Limb (tissue), 2 donors: ENCODE measurements at regions not wholly inside any gene's neighbourhood (a gene's known extent, or its start where the extent isn't known, plus 50 kb on each side); places are given as distances from the start of the nearest gene placed in this dataset.

Experiments used
- DNase-seq, 2 donors: peaks; one replicate each; pipeline ENCODE4 v3.0.0-alpha.2; 2016; ENCODE audit errors: extremely low spot score in 2 of 2

DNA sequence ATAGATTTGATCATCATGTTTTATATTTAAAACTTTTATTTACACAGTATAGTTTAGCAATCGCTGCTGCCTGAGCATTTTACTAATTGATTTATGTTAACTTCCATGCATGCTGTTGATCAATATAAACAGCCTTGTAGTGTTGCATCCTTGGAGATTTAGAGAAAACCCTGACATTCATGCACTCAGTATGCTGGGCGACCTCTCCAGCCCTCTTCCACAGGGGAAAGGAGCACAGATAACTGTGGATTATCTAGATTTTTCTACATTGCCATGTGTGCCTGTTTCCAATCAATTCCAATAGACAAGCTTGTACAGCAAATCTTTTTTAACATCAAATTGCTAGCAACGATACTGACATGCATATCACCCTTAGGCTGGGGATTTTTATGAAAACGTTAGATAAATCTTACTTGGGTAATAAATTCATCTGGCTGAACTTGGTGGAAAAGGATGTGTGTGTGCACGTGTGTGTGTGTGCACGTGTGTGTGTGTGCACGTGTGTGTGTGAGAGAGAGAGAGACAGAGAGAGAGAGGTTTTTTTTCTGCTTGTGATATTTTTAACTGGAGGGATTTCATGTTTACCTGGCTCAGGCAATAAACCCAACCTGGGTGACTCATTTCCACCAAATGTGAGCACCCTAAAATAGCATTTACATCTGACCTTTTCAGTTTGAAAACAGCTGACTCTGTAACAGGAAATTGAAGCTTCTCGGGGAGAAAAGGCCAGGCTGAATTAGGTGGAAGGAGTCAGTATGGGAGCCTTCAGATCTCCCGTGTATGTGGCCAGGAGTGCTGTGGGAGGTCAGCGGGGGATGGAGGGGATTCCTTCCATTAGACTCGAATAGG lies 339.8 kb downstream of the PRDM2 start:
- no peak for DNase-seq

DNA sequence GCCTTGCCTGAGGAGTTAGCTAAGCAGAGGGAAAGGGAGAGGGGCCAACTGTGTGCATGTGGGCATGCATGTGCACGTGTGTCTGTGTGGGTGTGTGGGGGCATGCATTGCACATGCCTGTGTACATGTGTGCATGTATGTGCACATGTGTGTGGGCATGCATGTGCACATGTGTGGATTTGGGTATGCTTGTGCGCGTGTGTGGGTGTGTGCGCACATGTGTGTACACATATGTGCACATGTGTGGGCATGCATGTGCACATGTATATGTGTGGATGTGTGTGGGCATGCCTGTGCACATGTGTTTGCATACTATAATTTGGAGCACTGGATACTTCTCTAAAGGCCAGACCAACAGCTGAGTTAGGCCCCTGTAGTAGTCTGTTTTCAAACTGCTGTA lies 350.0 kb downstream of the PRDM2 start:
- no peak for DNase-seq

DNA sequence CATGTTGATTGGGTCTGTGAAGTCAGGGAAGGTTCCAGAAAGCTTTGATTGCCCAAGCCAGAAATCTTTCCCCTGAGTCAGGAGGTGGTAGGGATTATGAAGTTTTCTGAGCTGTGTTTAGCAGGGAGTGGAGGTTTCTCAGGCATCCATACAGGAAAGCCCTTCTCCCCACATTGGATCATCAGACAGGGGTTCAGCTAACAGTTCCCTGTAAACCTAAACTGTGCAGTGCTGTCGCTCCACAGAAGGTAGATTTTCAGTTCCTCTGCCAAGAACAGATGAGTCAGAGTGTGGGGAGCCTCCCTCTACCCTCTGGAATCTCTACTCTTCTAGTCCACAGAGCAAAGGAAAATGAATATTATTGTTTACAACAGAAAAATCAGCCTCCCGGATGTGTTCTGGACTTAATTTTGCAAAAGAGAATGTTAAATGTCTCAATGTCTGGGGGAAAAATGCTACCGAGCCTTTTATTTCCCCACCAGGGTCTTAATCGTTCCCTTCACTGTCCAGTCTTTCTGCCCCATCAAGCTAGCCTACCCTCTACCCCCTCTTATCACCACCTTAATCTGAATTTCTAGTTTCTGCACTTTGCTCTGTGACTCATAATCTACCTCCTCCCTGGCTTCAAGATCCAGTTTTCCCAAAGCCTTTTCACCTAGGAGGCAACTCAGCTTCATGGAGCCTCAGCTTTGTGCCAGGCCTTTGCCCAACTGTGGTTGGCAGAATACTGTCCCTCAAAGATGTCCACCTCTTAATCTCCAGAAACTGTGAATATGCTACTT lies 355.6 kb downstream of the PRDM2 start:
- no peak for DNase-seq

DNA sequence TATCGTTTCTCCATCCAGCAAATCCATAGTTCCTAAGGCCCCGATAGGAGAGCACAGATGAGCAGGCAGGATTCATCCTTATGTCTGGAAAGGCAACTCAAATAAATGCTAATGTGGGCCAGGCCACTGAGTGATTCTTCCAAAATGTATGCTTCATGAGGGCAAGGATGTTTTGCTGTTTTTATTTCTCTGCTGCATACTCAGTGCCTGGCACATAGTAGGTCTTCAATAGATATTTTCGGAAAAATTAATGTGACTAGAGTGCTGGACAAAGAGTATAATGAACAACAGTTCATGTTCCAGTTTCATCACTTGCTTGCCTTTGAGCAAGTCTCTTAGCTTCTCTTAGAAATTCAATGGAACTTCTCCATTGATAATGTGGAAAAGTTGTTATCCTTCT lies 357.7 kb downstream of the PRDM2 start:
- no peak for DNase-seq

DNA sequence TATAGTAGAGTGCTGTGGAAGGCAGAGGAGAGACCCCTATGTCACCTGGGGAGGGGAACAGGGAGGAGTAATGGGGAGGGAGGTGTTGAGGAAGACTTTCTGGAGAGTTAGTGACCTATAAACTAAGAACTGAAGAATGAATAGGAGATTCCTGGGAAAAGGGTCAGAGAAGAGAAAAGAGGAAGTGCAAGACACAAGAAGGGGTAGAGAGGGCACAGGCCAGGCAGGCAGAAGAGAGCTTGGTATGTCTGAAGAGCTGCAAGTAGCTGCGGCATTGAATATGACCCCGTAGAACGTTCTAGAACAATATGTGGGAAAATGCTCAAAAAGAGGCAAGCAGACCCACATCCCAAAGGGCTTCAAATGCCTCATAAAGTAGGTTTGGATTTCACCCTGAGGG lies 361.2 kb downstream of the PRDM2 start:
- no peak for DNase-seq

DNA sequence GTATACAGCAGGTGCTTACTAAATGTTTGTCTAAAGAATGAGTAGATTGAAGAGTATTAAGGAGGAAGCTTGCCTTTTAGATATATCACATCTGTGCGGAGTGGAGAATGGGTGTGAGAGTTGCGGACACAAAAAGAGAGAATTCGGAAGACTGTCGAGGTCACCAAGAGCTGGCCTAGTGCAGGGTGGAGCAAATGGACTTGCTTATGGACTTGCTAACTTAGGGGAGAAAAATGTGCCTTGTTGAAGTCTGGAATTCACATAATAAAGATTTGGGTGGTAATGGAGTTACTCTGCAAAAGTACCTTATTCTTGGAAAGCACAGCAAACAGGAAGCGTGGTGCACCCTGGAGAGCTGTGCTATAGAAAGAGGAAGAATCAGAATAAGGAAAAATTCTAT lies 361.7 kb downstream of the PRDM2 start:
- DNase-seq, result no peak

DNA sequence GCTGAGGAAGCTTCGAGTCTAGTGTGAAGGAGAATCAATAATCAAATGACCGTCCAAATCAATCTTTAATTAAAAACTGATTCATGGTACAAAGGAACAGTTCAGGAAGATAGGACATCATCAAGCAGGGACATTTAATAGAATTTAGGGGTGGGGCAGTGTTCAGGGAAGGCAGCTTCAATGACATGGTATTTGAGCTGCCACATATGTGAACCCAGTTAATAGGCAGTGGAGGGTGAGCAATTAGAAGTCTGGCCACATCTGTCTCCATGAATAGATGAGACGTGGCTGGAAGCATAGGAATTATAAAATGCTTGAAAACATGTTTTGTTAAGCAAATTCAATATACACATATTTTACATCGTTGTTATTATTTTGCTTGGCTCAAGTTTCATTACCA lies 362.7 kb downstream of the PRDM2 start:
- no peak for DNase-seq

DNA sequence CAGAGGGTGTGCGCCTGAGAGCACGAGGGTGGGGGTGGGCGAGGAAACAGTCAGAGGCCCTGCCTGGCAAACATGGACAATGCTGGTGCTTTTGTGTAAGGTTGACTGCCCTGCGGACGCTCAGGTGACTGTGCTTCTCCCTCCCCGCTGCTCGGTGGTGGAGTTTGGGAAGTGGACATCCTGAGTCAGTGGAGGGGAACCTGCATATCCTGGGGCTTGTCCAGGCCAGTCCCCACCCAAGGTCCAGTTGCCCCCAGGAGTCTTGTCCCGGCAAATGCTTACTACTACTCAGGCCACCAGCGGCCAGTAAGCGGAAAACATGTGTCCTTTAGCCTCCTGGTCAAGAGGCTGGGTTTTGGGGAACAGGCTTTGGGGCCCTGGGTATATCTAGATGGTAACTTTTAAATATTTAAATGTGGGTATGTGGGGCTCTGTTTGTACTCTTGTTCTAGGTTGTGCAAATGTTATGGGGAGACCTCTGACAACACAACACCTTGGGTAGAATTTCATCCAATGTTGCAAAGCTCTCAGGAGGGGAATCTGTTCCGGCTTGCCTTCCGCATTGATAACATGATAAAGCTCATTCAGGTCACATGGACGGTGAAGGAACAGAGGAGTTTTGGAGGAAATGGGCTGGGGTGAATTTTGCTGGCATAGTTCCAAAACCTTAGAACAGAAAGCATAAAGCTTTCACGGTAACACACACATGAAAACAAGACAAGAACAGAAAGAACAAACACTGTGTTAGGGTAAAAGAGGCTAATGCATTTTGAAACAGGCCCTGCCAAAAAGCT lies 364.9 kb downstream of the PRDM2 start:
- no peak for DNase-seq

DNA sequence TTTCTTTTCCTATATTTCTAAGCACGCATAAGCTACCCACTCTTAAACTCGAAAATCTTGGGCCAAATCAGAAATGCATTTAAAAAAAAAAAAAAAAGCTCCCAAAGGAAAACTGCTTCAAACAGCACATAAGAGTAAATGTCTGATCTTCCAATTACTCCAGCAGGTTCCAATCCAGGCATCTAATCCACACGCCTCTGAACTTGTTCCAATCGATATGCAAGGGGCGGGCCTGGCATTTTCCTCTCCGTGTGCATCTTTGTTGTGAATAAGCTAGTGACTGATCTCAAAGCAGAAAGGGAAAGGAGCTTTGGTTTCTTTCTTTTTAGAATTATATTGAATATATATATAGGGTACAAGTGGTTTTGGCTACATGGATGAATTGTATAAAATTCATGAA lies 365.5 kb downstream of the PRDM2 start:
- no peak for DNase-seq

DNA sequence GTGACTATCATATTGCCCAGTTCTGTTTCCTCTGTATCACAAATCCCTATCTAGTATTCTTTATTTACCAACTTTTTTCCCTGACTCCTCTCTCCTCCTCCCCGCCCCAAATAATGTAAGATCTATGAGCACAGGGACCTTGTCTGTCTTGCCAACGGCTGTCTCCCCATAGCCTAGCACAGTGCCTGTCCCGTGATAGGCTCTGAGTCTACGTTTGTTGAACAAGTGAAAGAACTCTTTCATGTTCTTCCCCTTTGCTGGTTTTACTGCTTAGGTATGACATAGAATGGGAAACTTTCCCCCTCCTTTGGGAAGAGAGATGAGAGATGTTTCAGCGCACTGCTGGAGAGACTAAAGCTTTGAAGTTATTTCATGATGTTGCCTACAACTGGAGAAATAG lies 367.0 kb downstream of the PRDM2 start:
- DNase-seq, result no peak

DNA sequence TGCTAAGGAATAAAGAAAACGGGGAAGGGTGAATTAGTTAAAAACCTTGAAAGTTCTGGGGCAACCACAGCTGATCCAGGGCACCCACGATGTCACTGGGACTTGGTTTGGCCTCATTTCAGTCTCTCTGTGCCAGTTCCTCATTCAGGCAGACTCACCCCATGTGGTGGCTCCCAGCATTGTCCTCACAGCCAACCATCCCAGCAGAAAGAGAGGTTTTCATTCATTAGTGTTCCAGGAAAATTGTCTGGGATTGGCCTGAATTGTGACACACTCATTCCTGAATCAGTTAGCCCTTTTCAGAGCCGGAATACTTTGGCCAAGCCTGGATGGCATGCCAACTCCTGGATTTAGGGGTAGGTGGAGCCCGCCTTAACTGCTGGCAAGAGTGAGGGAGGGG lies 367.7 kb downstream of the PRDM2 start:
- no peak for DNase-seq

DNA sequence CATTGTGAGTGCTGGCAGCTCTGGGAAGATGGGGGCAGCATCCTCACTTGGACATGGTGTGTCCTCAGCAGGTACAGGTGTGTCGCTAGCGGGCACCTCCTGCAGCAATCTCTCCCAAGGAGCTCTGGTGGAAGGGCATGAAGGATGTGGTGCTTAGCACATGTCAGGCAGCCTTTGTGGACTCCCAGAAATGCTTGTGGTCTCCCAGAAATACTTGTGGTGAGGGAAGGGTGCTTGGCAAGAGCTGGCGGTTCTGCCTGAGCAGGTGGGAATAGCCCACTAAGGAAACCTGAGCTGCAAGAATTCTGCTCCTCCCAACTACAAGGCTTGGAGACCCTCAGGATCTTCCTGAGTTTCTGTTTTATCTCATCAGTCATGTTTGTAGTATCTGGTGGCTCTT lies 371.6 kb downstream of the PRDM2 start:
- DNase-seq, result no peak

DNA sequence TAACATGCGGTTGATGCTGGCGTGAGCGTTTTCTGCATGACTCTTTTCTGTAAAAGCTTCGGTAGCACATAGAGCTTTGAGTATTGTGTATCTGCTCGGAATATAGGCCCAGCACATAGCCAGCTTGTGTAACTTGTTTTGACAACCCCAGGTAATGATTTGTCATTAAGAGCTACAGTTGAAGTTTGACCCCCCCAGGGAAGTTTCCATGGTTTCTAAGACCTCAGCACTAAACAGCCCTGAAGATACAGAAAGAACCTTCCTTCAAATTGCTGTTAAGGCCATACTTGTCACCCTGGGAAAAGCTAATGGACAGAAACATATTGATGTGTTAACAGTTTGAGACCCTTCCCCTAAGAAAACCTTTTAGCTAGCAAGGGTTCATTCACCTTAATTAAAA lies 380.7 kb downstream of the PRDM2 start:
- DNase-seq, result no peak

DNA sequence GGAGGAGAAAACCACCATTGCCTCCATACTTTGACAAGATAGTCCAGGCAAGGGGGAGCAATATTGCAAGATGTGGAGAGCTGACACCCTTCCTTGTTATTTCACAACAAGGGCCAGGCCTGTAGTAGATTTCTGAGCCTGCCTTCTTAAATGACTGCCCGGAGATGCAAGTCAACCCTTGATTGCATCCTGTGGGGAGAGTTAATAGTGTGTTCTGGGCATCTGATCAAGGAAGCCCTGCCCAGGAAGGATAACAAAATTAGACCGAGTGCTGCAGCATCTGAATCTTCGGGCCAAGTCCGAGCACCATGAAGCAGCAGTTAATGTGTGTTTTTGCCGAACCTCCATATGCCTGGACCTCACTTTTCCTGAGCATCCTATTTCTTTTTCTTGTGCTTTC lies 382.3 kb downstream of the PRDM2 start:
- no peak for DNase-seq

DNA sequence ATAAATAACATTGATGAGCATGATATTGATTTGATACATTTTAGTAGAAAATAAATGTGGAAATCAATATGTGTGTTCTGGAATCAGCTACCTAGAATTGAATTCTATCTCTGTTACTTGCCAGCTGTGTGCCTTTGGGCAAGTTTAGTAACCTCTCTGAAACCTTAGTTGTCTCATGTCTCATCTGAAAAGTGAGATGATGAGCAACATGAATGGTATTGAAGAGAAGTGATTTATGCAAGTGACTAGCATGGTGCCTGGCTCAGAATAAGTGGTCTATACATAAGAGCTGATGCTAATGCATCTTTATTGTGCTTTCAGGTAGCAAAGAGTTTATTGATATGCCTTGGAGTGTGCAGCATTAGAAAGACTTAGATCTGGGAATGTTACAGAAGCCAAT lies 383.3 kb downstream of the PRDM2 start:
- no peak for DNase-seq

DNA sequence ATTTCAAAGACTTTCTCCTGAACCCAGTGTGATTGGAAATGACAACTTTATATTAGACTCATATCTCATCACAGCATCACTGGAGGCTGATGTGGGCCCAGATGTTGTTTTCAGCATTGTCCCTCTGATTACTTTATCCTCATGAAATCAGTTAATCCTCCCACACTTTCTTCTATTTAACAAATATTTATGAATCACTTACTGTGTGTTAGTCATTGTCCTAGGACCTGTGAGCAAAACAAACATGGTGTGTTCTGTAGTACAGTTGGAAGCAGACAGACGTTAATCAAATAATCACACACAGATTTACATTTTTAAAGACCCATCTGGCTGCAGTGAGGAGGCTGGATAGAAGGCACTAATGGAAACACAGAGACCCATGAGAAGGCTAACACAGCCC lies 383.7 kb downstream of the PRDM2 start:
- DNase-seq, result no peak

DNA sequence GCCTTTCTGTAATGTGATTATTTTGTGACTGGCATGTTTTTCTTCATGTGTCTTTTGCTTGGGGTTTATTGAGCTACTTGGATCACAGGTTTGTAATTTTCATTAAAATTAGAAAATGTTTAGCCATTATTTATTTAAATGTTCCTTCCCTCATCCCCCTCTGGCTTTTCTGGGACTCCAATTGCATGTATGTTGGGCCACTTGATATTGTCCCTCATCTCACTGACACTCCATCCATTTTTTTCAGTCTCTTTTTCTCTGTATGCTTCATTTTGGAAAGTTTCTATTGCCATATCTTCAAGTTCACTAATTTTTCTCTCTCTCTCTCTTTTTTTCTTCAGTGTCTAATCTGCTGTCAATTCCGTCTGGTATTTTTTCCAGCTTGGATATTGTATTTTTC lies 390.1 kb downstream of the PRDM2 start:
- no peak for DNase-seq

DNA sequence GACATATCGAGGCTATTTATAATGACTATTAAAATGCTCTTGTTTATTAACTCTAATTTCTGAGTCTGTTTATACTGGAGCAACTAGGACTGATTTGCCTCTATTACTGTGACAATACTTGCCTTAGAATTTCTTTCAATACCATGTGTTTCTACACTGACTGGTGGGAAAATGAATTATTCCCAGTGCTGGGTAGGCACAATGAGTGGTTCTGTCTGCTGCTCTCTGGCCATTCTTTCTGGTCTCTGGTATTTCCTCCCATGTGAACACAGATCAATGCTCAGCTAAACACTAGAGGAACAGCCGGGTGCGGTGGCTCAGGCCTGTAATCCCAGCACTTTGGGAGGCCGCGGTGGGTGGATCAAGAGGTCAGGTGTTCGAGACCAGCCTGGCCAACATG lies 390.5 kb downstream of the PRDM2 start:
- DNase-seq, result no peak

DNA sequence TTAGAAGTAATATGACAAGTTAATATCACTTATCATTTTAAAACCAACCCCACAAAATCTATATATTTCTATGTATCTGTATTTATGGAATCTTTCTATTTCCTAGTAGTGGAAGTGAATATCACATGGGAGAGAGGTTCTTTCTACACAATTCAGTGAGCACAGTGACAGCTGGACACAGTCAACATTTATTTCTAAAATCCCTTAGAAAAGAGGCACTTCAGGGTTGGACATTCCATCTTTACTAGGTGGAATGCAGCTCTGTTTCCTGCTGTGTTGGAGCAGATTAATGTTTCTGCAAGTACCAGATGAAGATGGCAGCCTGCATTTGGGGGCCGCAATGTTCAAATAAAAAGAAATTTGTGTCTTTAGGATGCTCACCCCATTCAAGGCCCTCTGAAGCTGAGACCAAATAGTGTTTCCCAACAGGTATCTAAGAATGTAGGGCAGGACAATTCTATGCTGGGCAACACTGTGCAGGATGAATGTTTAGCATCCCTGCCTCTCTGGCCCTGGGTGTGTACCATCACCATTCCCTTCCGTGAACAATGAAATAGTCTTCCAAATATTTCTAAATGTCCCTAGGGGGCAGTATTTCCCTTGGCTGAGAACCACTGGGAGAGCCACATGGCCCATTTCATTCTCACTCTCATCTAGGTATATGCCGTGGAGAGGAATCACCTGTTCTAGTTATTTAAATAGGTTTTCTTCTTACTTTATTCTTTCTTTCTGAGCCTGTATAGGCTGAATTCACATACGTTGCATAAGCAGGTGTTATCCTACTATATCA lies 394.8 kb downstream of the PRDM2 start:
- no peak for DNase-seq

DNA sequence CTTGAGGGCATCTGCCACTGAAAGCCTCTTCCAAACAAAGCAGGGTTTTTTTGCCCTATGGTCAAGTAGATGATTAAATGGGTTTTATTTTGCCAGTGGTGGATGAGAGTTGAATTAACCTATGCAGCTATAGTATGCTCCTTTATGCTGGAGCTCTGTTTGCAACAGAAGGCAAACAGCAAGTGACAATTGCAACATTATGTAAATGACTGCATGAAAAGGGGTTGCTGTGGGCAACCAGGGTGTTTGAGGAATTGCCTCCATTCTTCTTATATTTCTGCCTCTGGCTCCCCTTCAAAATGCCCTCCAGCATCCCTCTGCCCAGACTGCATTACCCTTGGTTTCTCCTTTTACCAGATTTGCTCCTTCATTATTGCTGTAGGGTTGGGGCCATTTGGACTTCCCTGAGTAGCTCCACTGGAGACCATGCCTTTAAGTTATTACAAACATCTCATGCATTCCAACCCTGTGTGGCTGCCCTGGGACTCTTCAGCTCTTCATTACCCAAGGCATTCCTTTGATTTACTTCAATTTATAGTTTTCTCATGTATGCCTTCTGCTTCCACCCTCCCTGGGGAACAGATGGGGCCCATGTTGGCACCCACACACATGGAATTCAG lies 398.4 kb downstream of the PRDM2 start:
- no peak for DNase-seq

DNA sequence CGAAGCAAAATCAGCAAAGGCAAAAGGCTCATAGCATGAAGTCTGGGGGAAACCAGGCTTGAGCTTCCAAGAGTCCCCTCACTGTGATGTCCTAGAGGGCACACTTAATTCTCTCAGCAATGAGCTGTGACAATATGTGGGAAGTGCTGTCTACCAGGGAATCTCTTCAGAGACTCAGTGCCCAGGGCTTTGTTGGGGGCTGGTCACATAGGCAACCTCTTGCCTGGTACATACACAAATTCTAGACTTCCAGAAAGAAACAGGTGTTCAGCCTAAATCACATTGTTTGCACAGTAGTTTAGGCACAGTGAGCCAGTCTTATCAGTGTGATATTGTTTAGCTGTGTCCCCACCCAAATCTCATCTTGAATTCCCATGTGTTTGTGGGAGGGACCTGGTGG lies 400.5 kb downstream of the PRDM2 start:
- no peak for DNase-seq
